ENCODE measurements at regions not wholly inside any gene's neighbourhood (a gene's known extent, or its start where the extent isn't known, plus 50 kb on each side); places are given as distances from the start of the nearest gene placed in this dataset.
A peak's percentile ranks its signal among the peaks of the same experiment; 100 is the strongest.
"Not testable (repeated sequence)": the region's sequence is repeated elsewhere in the genome, so short reads cannot be mapped to it uniquely, and the experiment has no call there.

GRCh38 chr5:106254784-106255183 is 1416.0 kb downstream of the EFNA5 start:
- Histone ChIP-seq H3K4me3 (ENCODE audit: low read depth, low read length) (no peak overlapping the region), H3K27me3 (ENCODE audit: control insufficient read depth, insufficient read depth, low read length) (no peaks in the 10 kb centered on the region), H3K36me3 (ENCODE audit: control insufficient read depth, insufficient read depth, low read length) (no peaks in the 10 kb centered on the region)
- DNase-seq (ENCODE audit: low read depth) (no peak), FAIRE-seq (peak; percentile 23)
- TF ChIP-seq, protein P1, sequence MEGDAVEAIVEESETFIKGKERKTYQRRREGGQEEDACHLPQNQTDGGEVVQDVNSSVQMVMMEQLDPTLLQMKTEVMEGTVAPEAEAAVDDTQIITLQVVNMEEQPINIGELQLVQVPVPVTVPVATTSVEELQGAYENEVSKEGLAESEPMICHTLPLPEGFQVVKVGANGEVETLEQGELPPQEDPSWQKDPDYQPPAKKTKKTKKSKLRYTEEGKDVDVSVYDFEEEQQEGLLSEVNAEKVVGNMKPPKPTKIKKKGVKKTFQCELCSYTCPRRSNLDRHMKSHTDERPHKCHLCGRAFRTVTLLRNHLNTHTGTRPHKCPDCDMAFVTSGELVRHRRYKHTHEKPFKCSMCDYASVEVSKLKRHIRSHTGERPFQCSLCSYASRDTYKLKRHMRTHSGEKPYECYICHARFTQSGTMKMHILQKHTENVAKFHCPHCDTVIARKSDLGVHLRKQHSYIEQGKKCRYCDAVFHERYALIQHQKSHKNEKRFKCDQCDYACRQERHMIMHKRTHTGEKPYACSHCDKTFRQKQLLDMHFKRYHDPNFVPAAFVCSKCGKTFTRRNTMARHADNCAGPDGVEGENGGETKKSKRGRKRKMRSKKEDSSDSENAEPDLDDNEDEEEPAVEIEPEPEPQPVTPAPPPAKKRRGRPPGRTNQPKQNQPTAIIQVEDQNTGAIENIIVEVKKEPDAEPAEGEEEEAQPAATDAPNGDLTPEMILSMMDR (IDR thresholded peaks at IDR 0.05; ENCODE audit: insufficient read depth, low read length, severe bottlenecking) = no peak

- FAIRE-seq = not testable (repeated sequence)
These were observed 1424.5 kb downstream of the EFNA5 start for GRCh38 chr5:106246044-106246745.

GRCh38 chr5:106241409-106241808 is 1429.3 kb downstream of the EFNA5 start:
- DNase-seq (ENCODE audit: low read depth) = peak; percentile 20
- Histone ChIP-seq H3K27me3 (ENCODE audit: control insufficient read depth, insufficient read depth, low read length) (no peaks in the 10 kb centered on the region), H3K36me3 (ENCODE audit: control insufficient read depth, insufficient read depth, low read length) (no peaks in the 10 kb centered on the region), H3K4me3 (ENCODE audit: low read depth, low read length) (no peak overlapping the region)
- TF ChIP-seq, protein P1 (IDR thresholded peaks at IDR 0.05; ENCODE audit: insufficient read depth, low read length, severe bottlenecking) = no peak
- no peak for FAIRE-seq

More at GRCh38 chr5:106246044-106246745, 1424.5 kb downstream of the EFNA5 start:
- H3K4me3 ChIP-seq (ENCODE audit: low read depth, low read length); H3K27me3 ChIP-seq (ENCODE audit: control insufficient read depth, insufficient read depth, low read length); H3K36me3 ChIP-seq (ENCODE audit: control insufficient read depth, insufficient read depth, low read length); DNase-seq (ENCODE audit: low read depth): not testable (repeated sequence)

DNA sequence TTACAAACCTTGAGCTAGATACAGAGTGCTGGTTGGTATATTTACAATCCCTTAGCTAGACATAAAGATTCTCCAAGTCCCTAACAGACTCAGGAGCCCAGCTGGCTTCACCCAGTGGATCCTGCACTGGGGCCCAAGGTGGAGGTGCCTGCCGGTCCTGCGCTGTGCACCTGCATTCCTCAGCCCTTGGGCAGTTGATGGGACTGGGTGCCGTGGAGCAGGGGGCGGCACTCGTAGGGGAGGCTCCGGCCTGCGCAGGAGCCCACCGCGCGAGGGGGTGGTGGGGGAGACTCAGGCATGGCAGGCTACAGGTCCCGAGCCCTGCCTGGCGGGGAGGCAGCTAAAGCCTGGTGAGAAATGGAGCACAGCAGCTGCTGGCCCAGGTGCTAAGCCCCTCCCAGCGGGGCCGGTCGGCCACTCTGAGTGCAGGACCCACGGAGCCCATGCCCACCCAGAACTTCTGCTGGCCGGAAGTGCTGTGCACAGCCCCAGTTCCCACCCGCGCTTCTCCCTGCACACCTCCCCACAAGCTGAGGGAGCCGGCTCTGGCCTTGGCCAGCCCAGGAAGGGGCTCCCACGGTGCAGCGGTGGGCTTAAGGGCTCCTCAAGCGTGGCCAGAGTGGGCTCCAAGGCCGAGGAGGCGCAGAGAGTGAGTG is 1464.7 kb downstream of the EFNA5 start:
- no peak for FAIRE-seq
- TF ChIP-seq, protein P1 (IDR thresholded peaks at IDR 0.05; ENCODE audit: insufficient read depth, low read length, severe bottlenecking) = no peak

DNA sequence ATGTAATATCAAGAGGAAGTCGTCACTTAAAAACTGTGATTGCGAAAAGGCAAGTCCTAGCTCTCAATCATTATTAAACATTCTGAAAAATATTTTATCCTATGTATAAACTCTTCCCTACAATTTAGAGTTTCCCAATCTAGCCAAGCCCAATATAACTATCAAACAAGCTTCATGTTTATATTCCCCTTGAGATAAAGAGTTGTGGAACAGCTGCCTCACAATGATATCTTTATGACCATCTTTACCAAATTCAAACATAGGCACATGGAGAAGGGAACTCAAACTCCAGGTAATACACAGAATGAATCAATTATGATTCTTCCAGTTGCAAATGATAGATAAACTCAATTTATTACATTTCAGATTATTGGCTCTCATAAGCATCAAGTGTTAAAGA is 1468.7 kb downstream of the EFNA5 start:
- no peaks in the 10 kb centered on the region for H3K27me3 ChIP-seq (ENCODE audit: control insufficient read depth, insufficient read depth, low read length)
- DNase-seq (ENCODE audit: low read depth) (no peak), FAIRE-seq (no peak)
- no peak overlapping the region for H3K4me3 ChIP-seq (ENCODE audit: low read depth, low read length)
- H3K36me3 ChIP-seq (ENCODE audit: control insufficient read depth, insufficient read depth, low read length) = no peaks in the 10 kb centered on the region
- TF ChIP-seq, protein P1 (IDR thresholded peaks at IDR 0.05; ENCODE audit: insufficient read depth, low read length, severe bottlenecking) = no peak

More for the DNA sequence above, 1464.7 kb downstream of the EFNA5 start:
- Histone ChIP-seq H3K4me3 (ENCODE audit: low read depth, low read length) (no peak overlapping the region), H3K36me3 (ENCODE audit: control insufficient read depth, insufficient read depth, low read length) (no peaks in the 10 kb centered on the region), H3K27me3 (ENCODE audit: control insufficient read depth, insufficient read depth, low read length) (no peaks in the 10 kb centered on the region)
- no peak for DNase-seq (ENCODE audit: low read depth)

DNA sequence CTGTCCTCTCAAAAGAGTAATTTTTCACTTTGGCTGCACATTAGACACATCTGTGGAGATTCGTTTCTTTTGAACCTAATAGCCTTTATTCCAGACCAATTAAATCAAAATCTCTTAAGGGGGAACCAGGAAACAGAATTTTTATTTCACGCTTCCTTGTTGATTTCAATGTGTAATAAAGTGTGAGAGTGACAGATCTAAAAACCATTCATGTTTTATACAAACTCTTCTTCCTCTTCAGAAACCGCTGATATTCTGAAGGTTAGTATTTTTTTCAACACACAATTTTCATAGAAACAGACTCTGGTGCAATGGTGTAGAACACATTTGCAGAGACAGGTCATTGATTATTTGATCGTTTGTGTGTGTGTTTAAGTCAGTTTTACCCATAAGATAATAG is 1469.8 kb downstream of the EFNA5 start:
- Histone ChIP-seq H3K27me3 (ENCODE audit: control insufficient read depth, insufficient read depth, low read length) (no peaks in the 10 kb centered on the region), H3K4me3 (ENCODE audit: low read depth, low read length) (no peak overlapping the region), H3K36me3 (ENCODE audit: control insufficient read depth, insufficient read depth, low read length) (no peaks in the 10 kb centered on the region)
- no peak for FAIRE-seq
- TF ChIP-seq, protein P1 (IDR thresholded peaks at IDR 0.05; ENCODE audit: insufficient read depth, low read length, severe bottlenecking) = no peak
- DNase-seq (ENCODE audit: low read depth) = no peak
